NCI-H510A (cell line): ENCODE measurements at regions not wholly inside any gene's neighbourhood (a gene's known extent, or its start where the extent isn't known, plus 50 kb on each side); places are given as distances from the start of the nearest gene placed in this dataset.
A peak's percentile ranks its signal among the peaks of the same experiment; 100 is the strongest.
"Not testable (repeated sequence)": the region's sequence is repeated elsewhere in the genome, so short reads cannot be mapped to it uniquely, and the experiment has no call there.

Experiments
- DNase-seq: peaks from one replicate; lab custom pipeline; 2025; lab: John Stamatoyannopoulos, UW

- DNase-seq: no peak
Measured at GRCh38 chr14:58887931-58888330, 250.2 kb downstream of the DACT1 start.

DNA sequence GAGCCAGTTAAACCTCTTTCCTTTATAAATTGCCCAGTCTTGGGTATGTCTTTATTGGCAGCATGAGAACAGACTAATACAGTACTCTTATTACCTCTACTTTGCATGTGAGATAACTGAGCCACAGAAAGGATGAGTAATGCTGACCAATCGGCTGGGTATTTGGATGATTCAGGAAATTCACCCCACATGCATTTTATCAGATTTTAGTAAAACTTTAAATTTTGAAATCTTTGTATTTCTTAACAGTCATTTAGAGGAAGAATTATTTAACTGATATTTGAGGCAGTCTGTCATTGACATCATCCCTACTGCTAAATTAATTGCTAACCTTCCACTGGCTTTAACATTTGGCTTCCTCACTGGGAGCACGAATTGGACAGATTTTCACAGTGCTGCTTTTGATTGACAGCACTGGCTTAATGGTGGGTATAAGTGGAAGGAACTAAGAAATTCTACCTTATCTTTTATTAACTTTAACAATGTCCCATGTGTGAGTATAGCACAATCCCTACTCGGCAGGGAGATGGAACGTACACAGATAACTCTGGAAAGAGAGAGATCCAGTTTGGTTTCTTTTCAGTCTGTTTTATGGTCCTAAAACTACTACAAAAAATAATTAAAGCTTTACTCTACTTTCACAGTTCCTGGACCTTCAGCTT, 261.0 kb downstream of the DACT1 start:
- DNase-seq: no peak

- DNase-seq: no peak
Measured at GRCh38 chr14:58899317-58899713, 261.6 kb downstream of the DACT1 start.

DNA sequence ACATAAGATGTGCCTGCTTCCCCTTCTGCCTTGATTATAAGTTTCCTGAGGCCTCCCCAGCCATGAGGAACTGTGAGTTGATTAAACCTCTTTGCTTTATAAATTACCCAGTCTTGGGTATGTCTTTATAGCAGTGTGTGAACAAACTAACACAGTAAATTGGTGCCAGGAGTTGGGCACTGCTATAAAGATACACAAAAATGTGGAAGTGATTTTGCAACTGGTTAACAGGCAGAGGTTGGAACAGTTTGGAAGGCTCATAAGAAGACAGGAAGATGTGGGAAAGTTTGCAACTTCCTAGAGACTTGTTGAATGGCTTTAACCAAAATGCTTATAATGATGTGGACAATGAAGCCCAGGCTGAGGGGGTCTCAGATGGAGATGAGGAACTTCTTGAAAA, 264.1 kb downstream of the DACT1 start:
- no peak for DNase-seq

- DNase-seq: no peak
Measured at GRCh38 chr14:58904776-58905175, 267.0 kb downstream of the DACT1 start.

DNA sequence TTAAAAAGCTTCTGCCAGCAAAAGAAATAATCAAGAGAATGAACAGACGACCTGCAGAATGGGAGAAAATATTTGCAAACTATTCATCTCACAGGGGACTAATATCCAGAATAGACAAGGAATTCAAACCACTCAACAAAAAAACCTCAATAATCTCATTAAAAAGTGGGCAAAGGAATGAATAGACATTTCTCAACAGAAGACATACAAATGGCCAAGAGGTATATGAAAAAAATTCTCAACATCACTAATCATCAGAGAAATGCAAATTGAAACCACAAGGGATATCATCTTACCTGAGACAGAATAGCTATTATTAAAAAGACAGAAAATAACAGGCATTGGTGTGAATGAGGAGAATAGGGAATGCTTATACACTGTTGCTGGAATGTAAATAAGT, 270.0 kb downstream of the DACT1 start:
- no peak for DNase-seq

DNA sequence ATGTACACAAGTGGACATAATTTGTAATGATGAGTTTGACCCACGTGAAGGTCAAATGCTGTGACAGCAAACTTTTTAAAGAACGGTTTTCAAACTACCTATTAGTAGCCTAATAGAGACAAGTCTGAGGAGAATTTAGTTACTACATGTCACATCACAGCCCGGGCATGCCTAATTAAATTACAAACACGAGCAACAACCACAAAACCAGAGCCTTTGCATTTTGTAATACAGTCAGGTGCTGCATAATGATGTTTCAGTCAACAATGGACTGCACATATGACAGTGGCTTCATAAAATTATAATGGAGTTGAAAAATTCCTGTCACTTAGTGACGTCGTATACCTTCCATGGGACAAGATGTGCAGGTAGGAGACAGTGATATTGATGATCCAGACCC, 274.5 kb downstream of the DACT1 start:
- no peak for DNase-seq

GRCh38 chr14:58912799-58913432, 275.2 kb downstream of the DACT1 start:
- peak; percentile 15 for DNase-seq

DNA sequence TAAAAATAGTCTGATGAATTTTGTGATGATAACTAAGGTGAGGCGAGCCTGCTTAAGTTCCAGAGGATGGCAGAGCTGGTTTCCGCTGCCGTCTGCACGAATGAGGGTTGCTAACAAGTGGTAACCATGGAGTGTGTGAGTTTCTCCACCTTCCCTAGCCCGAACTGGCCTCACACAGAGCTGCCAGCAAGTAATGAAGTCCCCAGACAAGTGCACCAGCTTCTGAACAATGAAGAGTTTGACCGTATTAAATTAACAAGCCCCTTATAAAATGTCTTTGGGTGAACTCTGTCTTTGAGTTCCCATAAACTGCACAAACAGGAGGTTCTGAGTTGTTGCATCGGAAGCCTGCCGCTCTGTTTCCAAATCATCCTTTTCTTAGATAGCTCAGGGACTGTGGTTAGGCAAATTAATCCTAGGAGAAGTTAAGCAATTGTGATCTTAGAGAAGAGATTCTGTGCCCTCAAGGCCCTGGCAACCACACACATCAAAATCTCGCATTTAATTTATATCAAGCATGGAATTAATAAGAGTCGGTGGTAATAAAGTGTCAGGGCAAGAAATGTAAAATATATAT, 274.1 kb upstream of the DAAM1 start:
- DNase-seq: no peak

DNA sequence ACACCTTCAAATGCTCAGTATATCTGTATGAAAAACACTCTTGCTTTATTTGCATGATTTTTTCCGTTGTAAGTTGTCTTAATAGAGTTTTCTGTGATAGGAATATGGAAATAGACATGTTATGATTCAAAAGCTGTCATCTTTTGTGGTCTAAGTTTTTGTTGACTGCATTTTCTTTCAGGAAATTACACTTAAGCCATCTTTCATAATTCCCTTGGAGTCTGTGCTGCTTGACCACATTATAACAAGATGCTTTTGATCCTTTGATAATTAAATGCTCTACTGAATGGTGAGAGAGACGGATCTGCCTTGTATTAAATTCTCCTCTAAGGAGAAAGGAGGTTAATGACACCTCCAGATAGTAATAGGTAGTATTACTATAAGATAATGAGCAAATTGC, 272.8 kb upstream of the DAAM1 start:
- DNase-seq: no peak

DNA sequence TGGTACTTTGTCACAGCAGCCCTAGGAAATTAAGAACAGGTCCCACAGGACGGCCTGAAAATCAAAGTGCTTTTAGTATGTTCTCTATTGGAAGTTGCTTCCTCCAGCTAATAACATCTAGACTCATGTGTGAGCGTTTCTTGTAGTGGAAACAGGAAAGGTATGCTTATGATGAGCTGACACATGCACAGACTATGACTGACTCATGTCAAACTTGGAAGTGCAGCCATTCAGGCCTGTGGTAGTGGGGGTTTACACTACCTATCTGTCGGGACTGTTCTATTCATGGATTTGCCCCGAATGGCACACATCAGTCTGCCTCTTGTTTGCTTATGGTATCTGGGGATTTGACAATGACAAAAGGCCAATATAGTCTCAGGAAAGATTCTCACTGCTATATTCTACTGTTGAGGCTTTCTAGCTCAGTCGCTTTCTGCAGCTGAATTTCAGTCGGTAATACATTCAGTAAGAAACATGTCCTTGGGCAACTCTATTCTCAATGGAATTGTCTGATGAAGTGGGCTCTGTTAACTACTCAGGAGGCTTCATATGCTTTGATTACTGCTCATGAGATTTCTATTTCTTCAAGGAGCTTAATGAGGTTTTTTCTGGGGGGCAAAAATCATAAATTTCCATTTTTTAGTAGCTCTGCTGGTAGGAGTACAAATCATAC, 270.3 kb upstream of the DAAM1 start:
- no peak for DNase-seq

- DNase-seq: peak; percentile 14
Measured at GRCh38 chr14:58919217-58919616, 269.2 kb upstream of the DAAM1 start.

- no peak for DNase-seq
Measured at GRCh38 chr14:58920230-58920629, 268.2 kb upstream of the DAAM1 start.

DNA sequence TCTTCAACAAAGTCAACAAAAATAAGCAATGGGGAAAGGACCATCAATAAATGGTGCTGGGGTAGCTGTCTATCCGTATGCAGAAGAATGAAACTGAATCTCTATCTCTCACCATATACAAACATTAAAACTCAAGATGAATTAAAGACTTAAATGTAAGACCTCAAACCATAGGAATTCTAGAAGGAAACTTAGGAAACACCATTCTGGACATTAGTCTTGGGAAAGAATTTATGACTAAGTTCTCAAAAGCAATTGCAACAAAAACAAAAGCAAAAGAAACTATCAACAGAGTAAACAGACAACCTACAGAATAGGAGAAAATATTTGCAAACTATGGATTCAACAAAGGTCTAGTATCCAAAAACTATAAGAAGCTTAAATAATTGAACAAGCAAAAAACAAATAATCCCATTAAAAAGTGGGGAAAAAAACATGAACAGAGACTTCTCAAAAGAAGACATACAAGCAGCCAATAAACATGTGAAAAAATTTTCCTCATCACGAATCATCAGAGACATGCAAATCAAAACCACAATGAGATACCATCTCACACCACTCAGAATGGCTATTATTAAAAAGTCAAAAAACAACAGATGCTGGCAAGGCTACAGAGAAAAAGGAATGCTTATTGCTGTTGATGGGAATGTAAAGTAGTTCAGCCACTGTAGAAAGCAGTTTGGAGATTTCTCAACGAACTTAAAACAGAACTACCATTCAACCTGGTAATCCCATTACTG, 266.1 kb upstream of the DAAM1 start:
- DNase-seq: not testable (repeated sequence)

DNA sequence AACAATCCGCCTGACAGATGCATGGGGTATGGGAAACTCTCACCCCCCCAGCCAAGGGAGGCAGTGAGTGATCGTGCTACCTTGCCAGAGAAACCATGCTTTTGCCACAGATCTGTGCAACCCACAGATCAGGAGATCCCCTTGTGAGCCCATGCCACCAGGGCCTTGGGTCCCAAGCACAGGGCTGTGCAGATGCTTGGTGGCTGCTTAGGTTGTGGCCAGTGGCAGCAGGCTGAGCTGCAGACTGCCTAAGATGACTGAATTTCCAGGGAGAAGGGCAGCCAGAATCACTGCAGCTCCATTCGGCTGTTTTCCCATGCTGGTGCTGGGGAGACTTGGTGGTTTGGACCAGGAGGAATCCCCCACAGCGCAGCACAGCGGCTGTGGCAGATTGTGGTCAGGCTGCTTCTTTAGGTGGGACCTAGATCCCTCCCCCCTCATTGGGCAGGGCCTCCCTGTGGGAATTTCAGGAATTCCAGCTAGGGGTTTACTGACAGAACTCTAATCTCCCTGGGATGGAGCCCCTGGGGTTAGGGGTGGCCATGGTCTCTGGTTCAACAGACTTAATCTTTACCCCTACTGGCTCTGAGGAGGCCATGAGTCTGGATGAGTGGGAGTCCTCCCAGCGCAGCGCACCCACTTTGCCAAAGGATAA, 264.6 kb upstream of the DAAM1 start:
- no peak for DNase-seq

DNA sequence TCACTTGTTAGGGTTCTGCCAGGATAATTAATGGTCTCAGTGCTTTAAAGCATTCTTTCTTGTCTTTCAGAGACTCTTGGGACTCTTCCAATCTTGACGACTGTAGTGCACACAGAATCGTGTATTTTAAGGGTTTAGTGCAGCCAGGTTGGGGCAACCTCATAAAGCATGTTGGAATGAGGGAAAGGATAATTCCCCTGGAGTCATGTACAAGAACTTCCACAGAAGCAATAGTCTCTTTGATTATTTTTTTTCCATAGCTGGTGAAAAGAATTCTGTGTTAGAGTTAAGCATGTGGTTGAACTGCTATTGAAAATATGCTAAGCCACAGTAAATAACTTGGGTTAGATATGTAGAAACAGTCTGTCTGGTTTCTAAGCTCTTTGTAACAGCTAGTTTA, 246.8 kb upstream of the DAAM1 start:
- no peak for DNase-seq

- no peak for DNase-seq
Measured at GRCh38 chr14:58942516-58942915, 246.0 kb upstream of the DAAM1 start.

- peak; percentile 57 for DNase-seq
Measured at GRCh38 chr14:58944343-58944967, 244.0 kb upstream of the DAAM1 start.

DNA sequence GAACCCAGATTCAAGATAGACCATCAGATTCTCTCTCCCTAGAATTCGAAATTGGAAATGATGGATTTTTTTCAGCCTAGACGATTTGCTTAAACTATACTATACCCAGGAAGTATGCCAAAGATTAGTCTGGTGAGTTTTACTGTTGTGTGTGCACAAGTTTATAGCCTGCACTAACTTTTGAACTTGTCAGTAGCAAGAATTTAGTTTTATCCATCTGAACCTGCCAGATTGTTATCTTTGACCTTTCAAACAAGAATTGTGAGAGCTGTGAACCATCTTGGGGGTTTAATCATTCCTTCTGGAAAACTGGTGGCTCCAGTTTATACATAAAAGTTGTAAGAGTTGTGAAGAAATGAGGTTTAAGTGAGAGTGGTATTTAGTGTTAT, 243.5 kb upstream of the DAAM1 start:
- no peak for DNase-seq

DNA sequence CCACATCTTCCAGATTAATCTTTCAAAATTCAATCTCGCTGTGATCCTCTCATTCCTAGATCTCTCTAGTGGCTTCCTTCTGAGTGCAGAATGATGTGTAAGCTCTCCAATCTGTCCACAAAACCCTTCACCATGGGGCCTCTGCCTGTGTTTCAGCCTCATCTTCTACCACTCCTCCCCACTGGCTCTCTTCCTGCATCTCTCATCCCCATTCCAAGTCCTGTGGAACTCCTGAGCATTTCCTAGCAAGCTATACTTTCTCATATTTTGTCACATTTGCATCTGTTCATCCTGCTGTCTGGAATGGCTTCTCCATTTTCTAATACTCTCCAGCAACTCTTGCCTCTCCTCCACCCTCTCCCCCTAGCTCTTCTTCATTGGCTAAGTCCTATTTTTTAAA, 242.0 kb upstream of the DAAM1 start:
- DNase-seq: no peak

- no peak for DNase-seq
Measured at GRCh38 chr14:58947156-58947555, 241.3 kb upstream of the DAAM1 start.
